ENCODE measurements at regions not wholly inside any gene's neighbourhood (a gene's known extent, or its start where the extent isn't known, plus 50 kb on each side); places are given as distances from the start of the nearest gene placed in this dataset.

DNA sequence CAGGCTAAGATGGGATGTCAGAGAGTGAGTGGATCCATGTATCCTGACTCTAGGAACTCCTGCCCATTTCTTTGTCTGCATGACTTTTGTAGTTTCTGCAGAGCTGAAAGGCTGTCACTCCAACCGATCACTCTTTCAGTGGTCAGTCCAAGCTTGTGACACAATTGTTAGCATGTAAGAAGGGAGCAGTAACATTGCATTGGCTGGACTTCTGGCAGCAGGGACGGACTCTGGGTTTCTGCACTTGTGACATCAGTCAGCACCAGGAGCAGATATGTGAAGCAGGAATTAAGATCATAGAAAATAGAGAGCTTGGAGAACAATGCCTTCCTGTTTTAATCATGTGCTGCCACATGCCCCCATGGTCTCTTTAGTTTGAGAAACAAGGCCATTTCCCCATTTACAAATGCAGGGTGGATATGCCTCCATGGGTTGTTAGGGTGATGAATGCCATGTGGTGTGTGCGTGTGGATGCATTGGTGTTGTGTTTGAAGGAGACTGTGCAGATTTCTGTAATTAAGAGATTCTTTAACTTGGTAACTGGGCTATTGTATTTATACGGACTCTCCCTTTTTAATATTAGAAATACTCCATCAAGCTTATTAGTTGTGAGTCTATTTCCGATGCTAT is 214.3 kb upstream of the EPHA4 start:
- TF ChIP-seq, protein P1, sequence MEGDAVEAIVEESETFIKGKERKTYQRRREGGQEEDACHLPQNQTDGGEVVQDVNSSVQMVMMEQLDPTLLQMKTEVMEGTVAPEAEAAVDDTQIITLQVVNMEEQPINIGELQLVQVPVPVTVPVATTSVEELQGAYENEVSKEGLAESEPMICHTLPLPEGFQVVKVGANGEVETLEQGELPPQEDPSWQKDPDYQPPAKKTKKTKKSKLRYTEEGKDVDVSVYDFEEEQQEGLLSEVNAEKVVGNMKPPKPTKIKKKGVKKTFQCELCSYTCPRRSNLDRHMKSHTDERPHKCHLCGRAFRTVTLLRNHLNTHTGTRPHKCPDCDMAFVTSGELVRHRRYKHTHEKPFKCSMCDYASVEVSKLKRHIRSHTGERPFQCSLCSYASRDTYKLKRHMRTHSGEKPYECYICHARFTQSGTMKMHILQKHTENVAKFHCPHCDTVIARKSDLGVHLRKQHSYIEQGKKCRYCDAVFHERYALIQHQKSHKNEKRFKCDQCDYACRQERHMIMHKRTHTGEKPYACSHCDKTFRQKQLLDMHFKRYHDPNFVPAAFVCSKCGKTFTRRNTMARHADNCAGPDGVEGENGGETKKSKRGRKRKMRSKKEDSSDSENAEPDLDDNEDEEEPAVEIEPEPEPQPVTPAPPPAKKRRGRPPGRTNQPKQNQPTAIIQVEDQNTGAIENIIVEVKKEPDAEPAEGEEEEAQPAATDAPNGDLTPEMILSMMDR (IDR thresholded peaks at IDR 0.05; ENCODE audit: low read length), result no peak
- no peak for TF ChIP-seq EZH2 (IDR thresholded peaks at IDR 0.05; ENCODE audit: borderline replicate concordance, low read length)
